Keratinocyte (primary cell): ENCODE measurements at regions not wholly inside any gene's neighbourhood (a gene's known extent, or its start where the extent isn't known, plus 50 kb on each side); places are given as distances from the start of the nearest gene placed in this dataset.

Experiments used
- DNase-seq: peaks from one replicate; pipeline ENCODE4 v3.0.0-alpha.2; 2011; ENCODE audit warnings: low read depth, missing footprints, low spot score
- FAIRE-seq: peaks from 2 replicates; lab custom pipeline; 2011; peaks lifted over from hg19 to GRCh38; lab: Jason Lieb, UNC
- H2AFZ ChIP-seq: 2 replicates; pipeline ENCODE4 v1.6.0; 2012; ENCODE audit warnings: low read length, control low read depth, inconsistent platforms; ENCODE audit not compliant: control insufficient read depth
- H3K27ac ChIP-seq: 2 replicates; pipeline ENCODE4 v1.5.1; 2011; ENCODE audit warnings: low read length; ENCODE audit not compliant: control insufficient read depth, insufficient read depth
- H3K27me3 ChIP-seq: 3 replicates; pipeline ENCODE4 v1.6.0; 2011; ENCODE audit warnings: low read length; ENCODE audit not compliant: control insufficient read depth, insufficient read depth; ENCODE audit errors: extremely low read depth
- H3K36me3 ChIP-seq, 2 experiments: 2 replicates in 1 of 2; 3 replicates in 1 of 2; pipeline ENCODE4 v1.5.1; 2011; ENCODE audit warnings: low read length in 2 of 2, mild to moderate bottlenecking in 1 of 2; ENCODE audit not compliant: control insufficient read depth in 2 of 2, insufficient read depth in 2 of 2; ENCODE audit errors: extremely low read depth in 1 of 2
- H3K4me1 ChIP-seq: 3 replicates; pipeline ENCODE4 v1.5.1; 2011; ENCODE audit warnings: low read length; ENCODE audit not compliant: control insufficient read depth, insufficient read depth; ENCODE audit errors: extremely low read depth
- H3K4me2 ChIP-seq: 3 replicates; pipeline ENCODE4 v1.6.0; 2011; ENCODE audit warnings: low read depth, low read length; ENCODE audit not compliant: control insufficient read depth, insufficient read depth; ENCODE audit errors: extremely low read depth
- H3K4me3 ChIP-seq, 3 experiments: fragments of 200-600 bp in 1 of 3; sonication (generic) in 1 of 3; 2 replicates in 2 of 3; 3 replicates in 1 of 3; pipeline ENCODE4 v1.5.1; 2011 to 2016; ENCODE audit warnings: low read length in 3 of 3, mild to moderate bottlenecking in 3 of 3, control low read depth in 2 of 3, inconsistent platforms in 1 of 3, low read depth in 1 of 3, mixed read lengths in 1 of 3, mixed run types in 1 of 3, moderate library complexity in 1 of 3; ENCODE audit not compliant: control insufficient read depth in 2 of 3, insufficient read depth in 2 of 3; ENCODE audit errors: extremely low read depth in 1 of 3
- H3K79me2 ChIP-seq: 2 replicates; pipeline ENCODE4 v1.6.0; 2012; ENCODE audit warnings: low read length; ENCODE audit not compliant: control insufficient read depth, insufficient read depth
- H3K9ac ChIP-seq: 3 replicates; pipeline ENCODE4 v1.6.0; 2011; ENCODE audit warnings: low read length; ENCODE audit not compliant: control insufficient read depth, insufficient read depth; ENCODE audit errors: extremely low read depth
- H3K9me1 ChIP-seq: 3 replicates; pipeline ENCODE4 v1.6.0; 2011; ENCODE audit warnings: low read length; ENCODE audit not compliant: control insufficient read depth, insufficient read depth; ENCODE audit errors: extremely low read depth
- H3K9me3 ChIP-seq: 2 replicates; pipeline ENCODE4 v1.5.1; 2012; ENCODE audit warnings: low read depth, low read length; ENCODE audit not compliant: control insufficient read depth
- H4K20me1 ChIP-seq: 3 replicates; pipeline ENCODE4 v1.6.0; 2011; ENCODE audit warnings: low read length; ENCODE audit not compliant: control insufficient read depth, insufficient read depth; ENCODE audit errors: extremely low read depth
- CTCF ChIP-seq, 3 experiments: IDR thresholded peaks in 1 of 3; conservative IDR thresholded peaks in 1 of 3; optimal IDR thresholded peaks in 1 of 3; 2 replicates in 2 of 3; 3 replicates in 1 of 3; pipeline versions ENCODE3 to v1.5.1; 2011; ENCODE audit warnings: low read length in 3 of 3, mild to moderate bottlenecking in 3 of 3, moderate library complexity in 2 of 3, control low read depth in 1 of 3, inconsistent platforms in 1 of 3; ENCODE audit not compliant: insufficient read depth in 2 of 3; ENCODE audit errors: extremely low read depth in 1 of 3
- EZH2 ChIP-seq: IDR thresholded peaks from one replicate; pipeline ENCODE4 v1.6.1; 2012; ENCODE audit warnings: inconsistent platforms, mild to moderate bottlenecking, low read length, moderate library complexity
- dilution Hi-C: fragments of 300-500 bp; cut with MboI; formaldehyde crosslinking; loops from one replicate; pipeline ENCODE4 v1.7.0; 2020; ENCODE audit warnings: low sequenced_read_pairs; ENCODE audit not compliant: extremely low pct_ligation_motif_present

- dilution Hi-C loops, result no loop called here
- no peak overlapping the region for H3K27ac ChIP-seq
Measured at GRCh38 chr7:41245916-41246315, 457.0 kb downstream of the INHBA start.

GRCh38 chr7:41244246-41244645, 458.6 kb downstream of the INHBA start:
- Histone ChIP-seq H3K9me3 (no peaks in the 10 kb centered on the region), H3K4me2 (no peak overlapping the region), H4K20me1 (no peaks in the 10 kb centered on the region), H3K27me3 (no peaks in the 10 kb centered on the region), H3K9me1 (no peaks in the 10 kb centered on the region), H3K4me1 (peaks cover 9% of the 10 kb centered on the region), H3K79me2 (no peaks in the 10 kb centered on the region), H3K36me3 (no peaks in the 10 kb centered on the region), H3K9ac (no peak overlapping the region), H3K27ac (no peak overlapping the region), H3K4me3 (no peak overlapping the region), H2AFZ (no peak overlapping the region)
- DNase-seq (no peak), FAIRE-seq (peak; percentile 23)
- TF ChIP-seq CTCF (optimal IDR thresholded peaks at IDR 0.05 in 1 of 3, IDR thresholded peaks at IDR 0.05 in 1 of 3, conservative IDR thresholded peaks at IDR 0.05 in 1 of 3; ENCODE audit: extremely low read depth in 1 of 3, insufficient read depth in 2 of 3, low read length in 3 of 3) (no peak), EZH2 (no peak)
- dilution Hi-C loops, result no loop called here

More at GRCh38 chr7:41245916-41246315, 457.0 kb downstream of the INHBA start:
- no peak overlapping the region for H3K9ac ChIP-seq
- no peaks in the 10 kb centered on the region for H3K36me3 ChIP-seq
- no peak overlapping the region for H3K4me3 ChIP-seq
- DNase-seq (no peak), FAIRE-seq (no peak)
- H3K4me2 ChIP-seq, result no peak overlapping the region
- no peaks in the 10 kb centered on the region for H3K79me2 ChIP-seq
- H2AFZ ChIP-seq, result no peak overlapping the region
- no peaks in the 10 kb centered on the region for H3K9me1 ChIP-seq
- no peaks in the 10 kb centered on the region for H3K9me3 ChIP-seq
- H3K27me3 ChIP-seq, result no peaks in the 10 kb centered on the region
- peaks cover 7% of the 10 kb centered on the region for H3K4me1 ChIP-seq
- no peak for TF ChIP-seq EZH2
- no peak for TF ChIP-seq CTCF (optimal IDR thresholded peaks at IDR 0.05 in 1 of 3, IDR thresholded peaks at IDR 0.05 in 1 of 3, conservative IDR thresholded peaks at IDR 0.05 in 1 of 3; ENCODE audit: extremely low read depth in 1 of 3, insufficient read depth in 2 of 3, low read length in 3 of 3)
- H4K20me1 ChIP-seq, result no peaks in the 10 kb centered on the region
